Hematopoietic multipotent progenitor cell treated with erythropoietin and hydrocortisone succinate and interleukin-3 and kit ligand, for 8 days (in vitro differentiated cells): ENCODE measurements at regions not wholly inside any gene's neighbourhood (a gene's known extent, or its start where the extent isn't known, plus 50 kb on each side); places are given as distances from the start of the nearest gene placed in this dataset.

Source experiments
- DNase-seq: peaks from one replicate; pipeline ENCODE4 v3.0.0-alpha.2; 2015

- DNase-seq: no peak
Observed at GRCh38 chr6:100176951-100177710, 183.1 kb upstream of the MCHR2 start.

DNA sequence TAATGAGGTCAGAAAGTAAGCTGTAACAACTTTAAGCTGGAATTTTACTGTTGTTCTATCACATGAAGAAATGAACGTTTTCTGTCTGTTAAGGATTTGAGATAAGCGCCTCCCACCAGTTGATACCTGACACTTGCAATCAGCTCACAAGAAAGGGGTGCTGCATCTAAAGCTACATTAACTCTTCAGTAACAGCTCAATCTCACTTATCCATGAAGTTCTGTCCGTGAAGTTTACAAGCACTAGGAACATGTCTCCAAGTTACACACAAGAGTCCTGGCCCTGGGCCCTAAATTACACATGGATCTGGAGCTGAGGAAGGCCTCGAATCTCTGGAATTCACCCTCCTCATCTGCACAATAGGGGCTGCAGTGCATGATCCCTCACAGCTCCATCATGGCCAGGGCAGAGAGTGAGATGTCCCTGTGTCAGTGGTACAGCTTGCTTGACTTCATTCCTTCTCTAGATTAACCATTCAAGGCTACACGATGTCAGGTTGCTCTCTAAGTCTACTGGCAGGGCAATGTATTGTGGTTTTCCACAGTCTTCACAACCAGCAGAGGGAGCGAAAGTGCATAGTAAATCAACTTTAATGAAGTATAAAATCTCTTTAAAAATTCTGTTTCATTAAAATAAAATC is 182.4 kb upstream of the MCHR2 start:
- DNase-seq: peak; percentile 3

DNA sequence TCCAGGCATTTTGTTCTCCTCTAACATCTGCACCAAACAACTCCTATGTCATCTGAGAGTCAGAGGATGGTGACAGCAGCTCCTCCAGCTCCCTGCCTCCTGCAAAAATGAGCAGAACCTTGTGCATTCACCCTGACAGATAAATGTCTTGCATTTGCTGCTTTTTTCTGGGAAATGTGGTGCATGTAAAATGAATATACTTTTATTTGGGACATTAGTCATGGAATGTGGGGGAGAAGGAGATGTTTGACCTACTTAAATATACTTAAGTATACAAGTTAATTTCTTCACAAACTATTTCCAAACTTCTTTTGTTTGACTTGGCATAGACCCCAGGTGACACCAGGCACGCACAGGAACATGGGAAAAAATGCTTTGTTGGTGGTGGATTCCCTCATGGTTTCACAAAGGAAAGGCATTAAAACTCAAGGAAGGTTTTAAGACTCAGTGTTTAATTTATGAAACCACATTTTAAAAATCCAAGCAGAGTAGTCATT is 181.8 kb upstream of the MCHR2 start:
- DNase-seq: no peak

DNA sequence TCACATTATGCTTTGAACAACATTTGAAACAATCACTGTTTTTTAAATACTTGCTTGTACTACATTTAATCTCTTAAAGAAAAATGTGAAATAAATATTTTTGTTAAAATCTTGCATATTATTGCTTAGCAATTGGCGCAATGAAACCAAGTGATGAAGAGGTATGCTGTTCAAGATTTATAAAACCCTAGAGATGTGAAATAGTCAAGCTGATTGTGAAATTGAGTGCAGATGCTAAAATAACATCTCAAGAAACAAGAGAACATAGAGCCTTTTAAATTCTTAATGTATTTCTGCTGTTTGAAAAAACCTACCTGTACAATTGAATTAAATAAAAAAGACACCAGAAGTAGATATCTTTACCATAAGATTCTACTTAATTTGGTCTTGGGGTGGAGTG is 179.2 kb upstream of the MCHR2 start:
- no peak for DNase-seq

DNA sequence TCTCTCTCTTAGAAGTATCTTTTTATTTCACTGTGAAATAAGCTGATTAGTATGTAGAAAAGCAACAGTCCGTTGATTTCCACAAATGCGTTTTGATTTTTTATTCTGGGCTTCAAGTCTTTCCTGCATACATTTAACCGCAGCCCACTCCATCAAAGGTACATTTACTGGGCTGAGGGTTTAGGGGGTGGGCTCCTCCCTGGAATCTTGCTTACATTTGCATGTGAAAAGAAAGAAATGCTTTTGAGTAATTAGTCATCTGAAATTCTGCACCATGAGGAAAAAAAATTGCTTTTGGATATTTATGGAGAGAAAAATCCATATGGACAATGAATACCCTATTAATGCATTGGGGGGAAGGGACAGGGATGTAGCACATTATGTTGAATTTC is 178.3 kb upstream of the MCHR2 start:
- DNase-seq: no peak

DNA sequence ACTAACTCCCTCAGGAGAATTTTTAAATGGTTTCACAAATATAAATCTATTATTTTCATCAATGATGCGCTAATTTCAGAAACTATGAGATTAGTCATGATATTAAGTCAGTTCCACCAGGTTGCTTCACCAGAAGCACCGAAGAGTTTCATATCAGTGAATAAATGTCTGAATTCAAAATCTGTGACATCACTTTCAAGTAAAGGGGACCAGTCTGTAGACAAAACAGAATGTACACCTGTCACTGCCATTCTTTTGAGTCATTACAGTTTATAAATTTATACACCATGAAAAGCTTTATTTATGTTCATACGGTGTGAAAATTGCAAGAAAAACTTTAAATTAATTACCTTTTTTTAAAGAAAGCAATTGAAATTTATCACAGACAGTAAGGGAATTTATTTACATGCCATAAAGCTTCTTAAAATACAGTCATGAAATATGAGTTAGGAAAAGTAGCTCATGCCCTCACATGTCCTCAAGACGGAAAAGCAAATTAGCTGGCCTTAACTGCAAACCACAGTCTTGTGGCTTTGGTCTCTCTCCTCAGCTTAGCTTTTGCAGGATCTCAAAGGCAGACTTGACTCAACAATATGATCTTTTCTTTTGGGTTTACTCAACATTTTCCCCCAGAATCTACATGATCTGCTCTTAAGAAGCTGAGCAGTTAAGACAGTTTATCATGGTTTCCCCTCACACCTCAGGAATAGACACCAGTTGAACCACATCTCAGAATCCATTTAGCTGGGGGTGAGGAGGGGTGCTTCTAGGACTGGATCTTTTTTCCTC is 177.7 kb upstream of the MCHR2 start:
- no peak for DNase-seq

GRCh38 chr6:100168148-100168547 is 174.1 kb upstream of the MCHR2 start:
- DNase-seq: no peak

DNA sequence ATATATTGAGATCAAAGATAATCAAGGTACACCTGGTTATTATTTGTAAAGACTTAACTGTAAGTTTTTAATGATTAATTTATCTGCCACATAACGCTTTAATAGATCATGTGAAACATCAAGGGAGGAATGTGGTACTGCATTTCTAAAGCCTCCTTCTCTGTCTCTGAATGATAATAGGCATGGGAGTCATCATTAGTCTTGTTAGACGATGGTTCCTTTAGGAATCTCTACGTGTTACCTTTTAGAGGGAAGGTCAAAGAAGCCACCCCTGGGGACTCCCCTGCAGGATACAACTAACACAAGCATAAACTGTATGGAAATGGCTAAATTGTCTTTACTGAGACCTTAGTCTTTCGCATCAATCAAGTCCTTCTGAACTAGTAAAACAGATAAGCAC is 173.6 kb upstream of the MCHR2 start:
- DNase-seq: no peak

DNA sequence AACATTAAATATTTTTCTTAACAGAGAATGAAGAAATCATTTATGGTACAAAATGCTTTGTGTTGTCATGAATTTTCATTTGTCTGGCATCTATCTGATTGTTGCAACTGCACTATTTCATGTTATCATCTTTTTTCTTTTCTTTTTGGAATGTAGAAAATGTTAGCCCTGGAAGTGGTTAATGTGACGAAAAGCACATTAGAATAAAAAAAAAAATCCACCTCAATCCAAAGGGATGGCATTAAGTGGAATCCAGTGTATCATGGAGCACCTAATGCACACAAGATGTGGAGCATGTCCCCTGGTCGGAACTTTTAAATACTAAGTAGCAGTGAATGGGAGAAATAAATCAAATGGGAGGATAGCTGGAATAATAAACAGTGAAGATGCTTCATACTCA is 172.9 kb upstream of the MCHR2 start:
- no peak for DNase-seq

GRCh38 chr6:100165442-100165841 is 171.4 kb upstream of the MCHR2 start:
- no peak for DNase-seq

DNA sequence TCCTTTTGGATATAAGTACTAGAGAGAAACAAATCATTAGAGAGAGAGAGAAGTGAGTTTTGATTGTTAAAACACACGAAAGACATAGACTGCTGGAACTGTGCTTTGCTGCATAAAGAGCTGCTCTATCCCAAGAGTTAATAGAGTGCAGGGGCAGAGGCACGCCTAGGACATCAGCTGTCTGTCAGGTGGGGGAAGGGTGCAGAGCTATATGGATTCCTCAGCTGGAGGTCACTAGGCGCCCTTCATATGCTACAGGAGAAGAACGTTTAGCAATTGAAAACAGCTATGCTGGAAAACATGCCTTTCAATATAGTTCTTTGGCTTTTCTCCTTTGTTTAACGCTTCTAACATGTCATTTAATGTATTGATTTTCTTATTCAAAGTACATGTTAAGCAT is 169.0 kb upstream of the MCHR2 start:
- no peak for DNase-seq

GRCh38 chr6:100161782-100162365 is 167.9 kb upstream of the MCHR2 start:
- no peak for DNase-seq

GRCh38 chr6:100160930-100161329 is 166.9 kb upstream of the MCHR2 start:
- no peak for DNase-seq

GRCh38 chr6:100155141-100155540 is 161.1 kb upstream of the MCHR2 start:
- no peak for DNase-seq

DNA sequence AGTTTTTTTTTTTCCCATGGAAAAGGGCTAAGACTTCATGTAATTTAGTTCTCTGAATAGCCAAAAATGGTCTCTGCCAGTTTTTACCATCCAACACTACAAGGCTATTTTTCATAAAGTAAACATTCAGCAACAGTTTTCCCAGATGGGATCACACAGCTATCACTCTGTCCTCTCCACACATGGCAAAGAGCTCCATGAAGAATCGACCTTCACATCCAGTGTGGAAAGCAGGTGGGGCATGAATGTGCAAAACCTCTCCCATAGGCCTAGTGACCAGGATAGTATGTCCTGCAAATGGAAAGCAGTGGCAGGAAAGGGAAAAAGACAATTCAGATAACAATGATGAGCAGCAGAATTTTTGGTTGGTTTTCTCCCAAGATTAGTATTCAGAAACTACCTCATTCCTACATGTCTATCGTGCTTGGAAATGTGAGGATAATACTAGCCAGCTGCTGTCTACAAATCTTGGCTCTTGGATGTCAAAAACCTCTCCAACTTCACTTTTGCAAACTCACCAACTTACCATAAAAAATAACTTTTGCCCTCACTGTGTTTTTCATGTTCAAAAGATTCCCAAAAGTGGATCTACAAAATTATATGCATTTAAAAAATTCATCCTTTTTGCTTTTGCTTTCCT is 159.7 kb upstream of the MCHR2 start:
- DNase-seq: no peak

DNA sequence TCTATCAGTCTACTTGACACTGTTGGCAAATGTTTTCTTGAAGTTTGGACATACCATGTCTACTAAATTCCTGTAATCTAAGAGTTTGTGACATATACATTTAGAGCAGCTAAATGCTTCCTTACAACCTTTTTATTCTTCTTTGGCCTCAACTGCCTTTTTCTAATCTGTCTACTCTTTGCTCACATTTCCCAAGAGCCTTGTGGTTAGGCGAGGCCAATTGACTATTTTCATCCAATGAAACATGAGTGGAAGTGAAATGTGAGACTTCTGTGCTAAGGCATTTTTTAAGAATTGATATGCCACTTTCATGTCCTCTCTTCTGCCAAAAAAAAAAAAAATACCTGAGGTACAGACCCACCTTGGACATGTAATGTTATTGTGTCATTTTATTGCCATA is 158.2 kb upstream of the MCHR2 start:
- no peak for DNase-seq

DNA sequence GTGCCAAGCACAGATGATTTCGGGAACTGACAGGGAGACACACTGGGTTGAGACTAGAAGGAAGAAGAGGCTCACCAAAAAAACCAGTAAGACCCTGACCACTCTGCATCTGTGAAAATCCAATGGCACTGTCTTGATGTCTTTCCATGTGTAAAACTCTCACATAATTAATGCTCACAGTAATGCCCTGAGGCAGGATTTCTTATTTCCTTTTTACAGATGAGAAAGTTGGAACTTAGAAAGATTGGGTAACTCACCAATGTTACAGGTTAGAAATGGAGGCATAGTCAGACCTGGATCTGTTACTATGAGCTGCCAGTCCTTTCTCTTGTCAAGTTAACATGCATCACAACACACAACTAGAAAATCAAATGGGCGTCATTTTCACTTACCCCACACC is 151.0 kb upstream of the MCHR2 start:
- no peak for DNase-seq

GRCh38 chr6:100138346-100139022 is 144.5 kb upstream of the MCHR2 start:
- no peak for DNase-seq

GRCh38 chr6:100137759-100138158 is 143.7 kb upstream of the MCHR2 start:
- no peak for DNase-seq

GRCh38 chr6:100136590-100136989 is 142.6 kb upstream of the MCHR2 start:
- no peak for DNase-seq

GRCh38 chr6:100135977-100136376 is 142.0 kb upstream of the MCHR2 start:
- DNase-seq: no peak

GRCh38 chr6:100134703-100135102 is 140.7 kb upstream of the MCHR2 start:
- no peak for DNase-seq
